ENCODE measurements at regions not wholly inside any gene's neighbourhood (a gene's known extent, or its start where the extent isn't known, plus 50 kb on each side); places are given as distances from the start of the nearest gene placed in this dataset.

DNA sequence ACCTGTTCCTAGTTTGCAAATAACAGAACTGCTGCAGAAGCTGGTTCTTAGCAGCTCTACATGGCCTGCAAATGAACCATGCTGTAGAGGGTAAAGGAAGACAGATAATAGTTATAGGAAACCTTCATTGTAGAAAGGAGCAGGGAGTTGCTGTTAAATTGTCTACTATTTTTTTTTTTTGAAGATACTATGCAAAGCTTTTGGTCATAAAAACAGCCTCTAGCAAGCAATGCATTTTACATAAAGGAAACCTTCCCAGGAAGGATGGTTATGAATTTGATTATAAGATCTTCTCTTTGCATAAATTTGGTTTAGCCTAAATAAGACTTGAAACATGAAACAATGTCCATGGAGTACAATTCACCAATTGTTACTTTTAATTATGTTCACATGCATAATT is 793.4 kb downstream of the SLC4A3 start:
- no peak for TF ChIP-seq CTCF (IDR thresholded peaks at IDR 0.05; ENCODE audit: low read depth, low read length, poor library complexity, severe bottlenecking)
- TF ChIP-seq EZH2phosphoT487 (IDR thresholded peaks at IDR 0.05; ENCODE audit: borderline replicate concordance, low read length): no peak
